Neural progenitor cell (in vitro differentiated cells): ENCODE measurements at regions not wholly inside any gene's neighbourhood (a gene's known extent, or its start where the extent isn't known, plus 50 kb on each side); places are given as distances from the start of the nearest gene placed in this dataset.

Experiments used
- CTCF ChIP-seq: fragments of 200-600 bp; sonication (generic); IDR thresholded peaks from 2 replicates; pipeline ENCODE4 v1.5.1; 2017; ENCODE audit warnings: antibody characterized with exemption, mild to moderate bottlenecking
- EZH2 ChIP-seq: fragments of 200-600 bp; sonication (generic); IDR thresholded peaks from 2 replicates; pipeline ENCODE4 v1.6.1; 2017; ENCODE audit warnings: antibody characterized with exemption, mild to moderate bottlenecking, moderate library complexity

- TF ChIP-seq CTCF: no peak
- no peak for TF ChIP-seq EZH2
These were observed 423.4 kb downstream of the RFC3 start for GRCh38 chr13:34241332-34241731.
